Skin of body (tissue), 1 donor: ENCODE measurements at regions not wholly inside any gene's neighbourhood (a gene's known extent, or its start where the extent isn't known, plus 50 kb on each side); places are given as distances from the start of the nearest gene placed in this dataset.

ENCODE experiments used
- DNase-seq: peaks from one replicate; lab custom pipeline; 2025; lab: John Stamatoyannopoulos, UW

- DNase-seq: no peak
Measured at GRCh38 chr2:55973673-55974072, 50.1 kb upstream of the EFEMP1 start.

- DNase-seq: peak; percentile 32
Measured at GRCh38 chr2:55976681-55977080, 53.1 kb upstream of the EFEMP1 start.

- DNase-seq: no peak
Measured at GRCh38 chr2:55985406-55985805, 61.8 kb upstream of the EFEMP1 start.

GRCh38 chr2:55986001-55986400, 62.4 kb upstream of the EFEMP1 start:
- no peak for DNase-seq

- no peak for DNase-seq
Measured at GRCh38 chr2:55986700-55987440, 63.3 kb upstream of the EFEMP1 start.

- no peak for DNase-seq
Measured at GRCh38 chr2:55989405-55989804, 65.8 kb upstream of the EFEMP1 start.

GRCh38 chr2:55992455-55992854, 68.9 kb upstream of the EFEMP1 start:
- peak; percentile 49 for DNase-seq

- no peak for DNase-seq
Measured at GRCh38 chr2:55993685-55994084, 70.1 kb upstream of the EFEMP1 start.

GRCh38 chr2:55995211-55995610, 71.6 kb upstream of the EFEMP1 start:
- no peak for DNase-seq

GRCh38 chr2:55995902-55996301, 72.3 kb upstream of the EFEMP1 start:
- no peak for DNase-seq

GRCh38 chr2:55999231-55999630, 75.6 kb upstream of the EFEMP1 start:
- no peak for DNase-seq

- DNase-seq: peak; percentile 70
Measured at GRCh38 chr2:55999790-56000189, 76.2 kb upstream of the EFEMP1 start.

- DNase-seq: peak; percentile 30
Measured at GRCh38 chr2:56001947-56002346, 78.4 kb upstream of the EFEMP1 start.

GRCh38 chr2:56008661-56009431, 85.3 kb upstream of the EFEMP1 start:
- peak; percentile 87 for DNase-seq

GRCh38 chr2:56009758-56010458, 86.3 kb upstream of the EFEMP1 start:
- peak; percentile 57 for DNase-seq

GRCh38 chr2:56011624-56012023, 88.0 kb upstream of the EFEMP1 start:
- no peak for DNase-seq

GRCh38 chr2:56012221-56012765, 88.7 kb upstream of the EFEMP1 start:
- peak; percentile 10 for DNase-seq

- DNase-seq: no peak
Measured at GRCh38 chr2:56013475-56013874, 89.9 kb upstream of the EFEMP1 start.

GRCh38 chr2:56014046-56014730, 90.6 kb upstream of the EFEMP1 start:
- DNase-seq: no peak

GRCh38 chr2:56015711-56016115, 92.1 kb upstream of the EFEMP1 start:
- no peak for DNase-seq

GRCh38 chr2:56017784-56018183, 94.2 kb upstream of the EFEMP1 start:
- no peak for DNase-seq
